NCI-H2029 (cell line): ENCODE measurements at regions not wholly inside any gene's neighbourhood (a gene's known extent, or its start where the extent isn't known, plus 50 kb on each side); places are given as distances from the start of the nearest gene placed in this dataset.
"Not testable (repeated sequence)": the region's sequence is repeated elsewhere in the genome, so short reads cannot be mapped to it uniquely, and the experiment has no call there.

Source experiments
- DNase-seq: peaks from one replicate; lab custom pipeline; 2025; lab: John Stamatoyannopoulos, UW

DNA sequence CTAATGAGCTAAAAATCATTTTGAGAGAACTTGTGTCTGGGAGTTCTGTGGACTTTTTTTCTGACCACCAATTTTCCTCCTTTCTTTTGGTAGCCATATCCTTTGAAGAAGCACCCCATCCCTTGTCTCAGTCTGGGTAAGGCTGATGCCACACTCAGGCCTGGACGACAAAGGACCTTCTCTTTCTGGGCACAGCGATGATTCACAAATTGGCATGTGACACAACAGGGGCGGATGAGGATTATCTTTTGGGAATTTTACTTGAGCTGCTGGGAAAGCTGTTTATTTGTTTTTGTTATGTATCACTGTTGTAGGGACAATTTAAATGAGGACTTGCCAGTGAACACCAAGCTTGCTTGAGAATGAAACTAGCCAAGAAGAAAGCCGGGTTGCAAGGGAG, 233.4 kb upstream of the HAND2 start:
- no peak for DNase-seq

DNA sequence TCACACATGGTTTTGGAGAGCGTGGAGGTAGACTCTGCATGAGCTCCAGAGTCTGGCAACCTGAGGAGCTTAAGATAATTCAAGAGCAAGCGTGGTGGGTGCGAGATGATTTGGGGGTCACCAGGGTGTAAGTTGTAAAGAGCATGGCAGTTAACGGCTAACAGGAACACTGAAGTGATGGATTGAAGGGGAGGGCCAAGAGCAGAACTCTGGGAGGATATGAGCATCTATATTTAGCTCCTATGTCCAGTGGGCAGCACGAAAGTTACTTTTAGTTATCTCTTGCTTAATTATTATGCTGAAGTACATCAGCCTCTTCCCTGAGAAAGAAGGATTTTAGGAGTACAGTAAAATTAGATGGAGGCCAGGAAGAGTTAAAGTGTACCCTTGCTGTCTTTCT, 231.9 kb upstream of the HAND2 start:
- no peak for DNase-seq

DNA sequence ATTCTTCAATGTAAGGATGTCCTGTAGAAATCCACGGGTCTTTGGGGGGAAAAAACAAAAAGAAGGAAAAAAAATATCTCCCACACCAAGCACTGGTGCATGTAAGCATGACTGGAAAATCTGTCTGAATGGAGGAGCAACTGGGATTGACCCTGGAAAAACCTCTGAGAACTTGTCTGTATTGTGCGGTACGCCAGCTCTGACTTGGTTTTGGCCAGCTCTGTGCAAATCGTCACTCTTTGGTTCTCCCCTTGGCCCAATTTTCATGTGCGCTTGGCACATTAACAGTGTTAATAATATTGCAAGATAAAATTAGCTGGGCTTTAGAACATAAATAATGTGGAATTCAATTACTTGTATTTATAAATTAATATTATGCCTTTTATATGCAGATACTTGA, 231.2 kb upstream of the HAND2 start:
- DNase-seq = no peak

DNA sequence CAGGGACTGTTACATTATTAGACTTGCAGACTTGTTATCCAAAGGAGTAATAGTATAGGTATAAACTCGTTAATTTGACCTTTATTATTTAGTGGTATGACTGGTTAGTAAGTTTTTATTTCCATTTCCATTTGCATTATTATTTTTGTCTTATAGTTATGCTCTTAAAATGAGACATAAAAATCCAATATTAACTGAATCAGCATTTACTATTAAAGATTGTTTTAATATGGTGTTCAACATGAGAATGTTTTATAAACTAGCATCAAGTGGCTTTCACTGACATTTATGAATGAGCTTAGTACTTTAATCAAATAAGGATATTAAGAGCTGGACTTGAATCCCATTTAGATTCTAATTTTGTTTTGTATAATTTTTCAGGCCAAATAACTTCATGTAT, 228.1 kb upstream of the HAND2 start:
- DNase-seq = no peak

DNA sequence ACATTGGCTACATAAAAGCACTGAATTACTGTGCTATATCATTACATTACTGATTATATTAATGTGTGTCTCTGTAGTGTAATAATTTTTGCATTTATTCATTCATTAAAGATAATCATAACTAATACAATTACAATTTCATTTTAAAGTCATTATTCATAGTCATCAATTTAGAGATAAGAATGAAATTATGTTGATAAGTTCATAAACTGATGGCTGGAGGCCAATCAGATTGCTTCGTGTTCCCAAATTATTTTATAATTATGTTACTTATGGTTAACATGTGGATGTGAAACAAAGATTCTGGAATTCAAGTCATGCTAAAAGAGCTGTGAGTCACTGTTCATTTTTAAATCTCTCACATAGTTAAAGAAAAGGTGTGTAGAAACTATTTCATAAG, 223.4 kb upstream of the HAND2 start:
- DNase-seq = no peak

DNA sequence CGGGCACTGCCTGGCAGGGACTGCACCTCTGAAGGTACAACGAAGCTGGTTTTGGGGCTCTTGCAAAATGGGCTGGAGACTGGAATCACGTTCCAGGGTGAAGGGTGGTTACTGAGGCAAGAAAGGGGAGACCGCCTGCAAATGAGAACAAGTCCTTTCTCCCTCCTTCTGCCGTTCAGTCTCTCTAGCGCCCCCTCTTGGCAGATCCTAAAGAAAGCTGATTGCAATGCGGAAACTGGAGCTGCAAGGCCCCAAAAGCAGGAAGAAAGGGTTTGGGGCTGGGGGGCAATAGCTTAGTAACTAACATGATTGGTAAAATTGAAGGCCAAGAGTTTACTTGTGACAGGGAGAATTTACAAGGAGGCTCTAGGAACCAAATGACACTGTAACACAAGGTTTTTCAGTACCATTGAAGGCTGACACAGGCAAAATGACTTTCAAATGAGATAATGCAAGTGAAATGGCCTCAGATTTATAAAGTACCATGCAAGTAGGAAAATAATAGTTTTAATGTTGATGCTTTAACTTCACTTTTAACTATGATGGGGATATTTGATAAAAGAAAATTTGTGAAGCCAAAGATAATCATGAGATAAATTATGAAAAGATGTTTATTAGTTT, 222.7 kb upstream of the HAND2 start:
- DNase-seq = no peak

DNA sequence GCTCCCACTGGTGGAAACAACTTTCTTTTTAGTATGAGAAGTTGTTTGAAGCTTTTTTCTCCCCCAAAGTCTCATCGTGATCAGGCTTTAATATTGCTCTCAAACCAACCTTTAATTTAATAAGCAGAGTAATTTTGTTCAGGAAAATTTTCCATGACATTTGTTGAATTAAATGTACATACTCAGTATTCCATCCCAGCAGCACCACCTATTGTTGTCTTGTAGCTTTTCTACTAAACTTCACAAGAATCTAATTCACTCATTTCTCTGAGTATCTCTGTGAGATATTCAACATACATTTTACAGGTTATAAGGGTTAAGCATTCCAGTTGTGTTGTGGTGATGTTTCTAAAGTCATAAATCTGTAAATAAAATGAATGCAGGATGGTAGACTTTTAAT, 218.3 kb upstream of the HAND2 start:
- DNase-seq = no peak

DNA sequence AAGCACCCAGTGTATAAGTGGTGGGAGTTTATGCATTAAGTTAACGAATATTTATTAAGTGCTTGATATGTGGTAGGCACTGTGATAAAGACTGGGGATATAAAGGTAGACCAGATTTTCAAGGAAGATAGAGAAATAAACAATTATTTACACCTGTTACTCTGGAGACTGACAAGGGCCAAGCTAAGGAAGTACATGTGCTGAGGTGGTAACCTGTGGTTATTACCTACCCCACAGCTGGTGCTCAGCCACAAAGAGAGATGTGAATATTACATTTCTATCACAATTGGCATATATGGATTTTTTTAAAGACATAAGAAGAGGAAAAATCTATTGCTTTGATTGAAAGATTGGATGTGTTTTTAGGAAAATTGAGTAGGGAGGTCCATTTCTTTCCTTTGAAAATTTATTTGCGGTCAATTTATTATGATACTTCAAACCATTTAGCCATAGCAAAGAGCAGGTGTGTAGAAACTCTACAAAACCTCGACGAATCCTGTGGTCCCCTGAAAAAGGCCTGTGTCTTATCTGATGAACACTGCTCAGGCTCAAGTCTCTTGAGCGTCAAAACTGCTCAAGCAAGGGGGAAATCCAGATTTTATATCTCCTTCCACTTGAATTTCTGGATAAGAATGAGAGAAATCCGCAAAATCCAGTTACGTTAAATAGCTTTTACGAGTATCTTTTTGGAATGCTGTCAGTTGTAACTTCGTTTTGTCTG, 217.7 kb upstream of the HAND2 start:
- no peak for DNase-seq

DNA sequence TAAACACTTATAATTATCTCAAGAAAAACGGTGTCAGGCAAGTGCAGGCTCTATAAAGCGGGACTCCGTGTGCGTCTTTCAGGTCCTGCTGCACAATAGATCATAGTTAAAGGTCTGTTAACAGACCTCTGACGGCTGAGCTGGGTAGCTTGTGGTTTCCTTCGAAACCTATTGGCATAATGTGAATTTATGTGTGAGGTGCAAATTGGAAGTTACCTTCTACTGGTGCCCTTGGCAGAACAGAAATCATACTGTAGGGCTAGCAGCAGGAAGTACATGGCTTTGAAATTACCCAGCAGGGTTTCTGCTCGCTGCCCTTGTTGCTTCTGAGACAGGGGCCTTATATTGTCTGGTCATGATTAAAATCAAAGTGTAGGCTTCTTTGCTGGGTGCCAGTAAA, 216.4 kb upstream of the HAND2 start:
- no peak for DNase-seq

DNA sequence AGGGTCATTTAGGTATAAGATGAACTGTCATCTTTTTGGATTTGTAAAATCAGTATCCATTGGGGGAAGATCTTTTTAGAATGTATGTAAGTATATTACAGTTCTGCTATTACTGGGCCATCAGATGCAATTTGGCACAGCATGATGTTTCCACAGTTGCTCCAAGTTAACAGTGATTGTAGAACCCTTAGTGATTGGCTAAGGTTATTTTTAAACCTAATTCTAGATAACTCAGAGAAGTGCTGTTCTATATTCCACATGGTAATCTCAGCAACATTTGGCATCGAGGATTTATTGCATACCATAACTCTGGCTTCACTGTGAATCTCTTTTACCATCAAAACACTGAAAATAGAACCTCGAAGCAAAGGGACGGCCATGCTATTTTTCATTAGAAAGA, 215.7 kb upstream of the HAND2 start:
- DNase-seq = no peak

DNA sequence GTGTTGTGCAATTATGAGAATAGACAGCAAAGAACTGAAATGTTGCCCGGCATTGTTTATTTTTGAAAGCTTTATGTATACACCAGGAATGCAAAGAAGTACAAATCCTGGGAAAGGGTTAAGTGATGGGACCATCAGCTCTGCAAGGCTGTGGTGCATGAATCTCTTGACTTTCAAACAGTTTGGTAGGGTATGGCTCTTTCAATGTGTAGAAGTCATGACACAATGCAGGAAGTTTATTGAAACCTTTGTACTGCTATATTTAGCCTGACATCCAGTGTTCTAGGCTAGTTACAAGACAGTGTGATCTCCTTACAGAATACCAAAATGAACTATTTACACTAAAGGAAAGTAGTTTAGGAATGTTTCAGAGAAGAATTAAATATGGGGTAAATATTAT, 206.8 kb upstream of the HAND2 start:
- DNase-seq = no peak

DNA sequence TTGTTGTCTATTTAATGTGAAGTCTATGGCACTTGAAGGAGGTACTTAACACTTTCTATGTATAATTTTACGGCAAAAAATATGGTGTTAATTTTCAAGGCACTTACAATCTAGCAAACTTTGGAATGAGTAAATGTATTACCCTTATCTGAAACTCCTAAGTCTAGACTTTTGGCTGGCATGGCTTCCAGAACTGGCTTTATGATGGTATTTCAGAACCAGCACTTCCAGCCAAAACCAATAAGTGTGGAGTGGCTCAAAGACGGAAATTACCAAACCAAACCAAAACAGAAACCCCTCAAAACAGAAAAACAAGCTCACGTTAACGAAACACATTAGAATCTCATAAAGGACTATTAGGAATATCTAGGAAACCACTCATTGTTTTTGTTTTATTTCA, 205.6 kb upstream of the HAND2 start:
- DNase-seq = no peak

DNA sequence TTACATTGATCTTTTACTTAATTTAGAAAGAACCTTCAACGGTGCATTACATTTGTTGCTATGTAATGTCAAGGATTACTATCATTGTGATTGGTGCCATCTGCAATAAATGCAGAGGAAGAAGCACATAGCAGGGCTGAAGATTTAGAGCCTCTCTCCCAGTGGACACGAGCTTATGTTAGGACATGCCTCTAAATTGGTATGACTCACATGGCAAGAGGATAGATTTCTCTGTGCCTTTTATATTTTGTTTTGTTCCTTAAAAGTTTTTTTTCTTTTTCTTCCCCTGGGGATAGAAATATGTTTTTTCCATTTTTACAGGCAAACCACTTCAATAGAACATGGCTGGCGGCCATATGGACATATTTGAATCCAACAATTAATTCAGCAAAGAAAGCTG, 205.0 kb upstream of the HAND2 start:
- no peak for DNase-seq

DNA sequence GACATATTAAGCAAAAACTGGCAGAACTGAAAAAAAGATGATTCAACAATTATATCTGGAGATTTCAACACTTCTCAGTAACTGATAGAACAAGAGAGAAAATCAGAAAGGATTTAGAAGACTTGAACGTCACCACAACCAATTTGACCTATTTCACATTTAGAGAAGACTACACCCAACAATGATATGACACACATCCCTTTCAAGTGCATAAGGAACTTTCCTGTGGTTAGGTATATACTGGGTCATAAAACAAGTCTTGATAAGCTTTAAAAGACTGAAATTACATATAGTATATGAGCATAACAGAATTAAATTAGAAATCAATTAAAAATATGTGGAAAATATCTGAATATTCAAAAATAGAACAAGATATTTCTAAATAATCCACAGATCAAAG, 201.2 kb upstream of the HAND2 start:
- DNase-seq = no peak

DNA sequence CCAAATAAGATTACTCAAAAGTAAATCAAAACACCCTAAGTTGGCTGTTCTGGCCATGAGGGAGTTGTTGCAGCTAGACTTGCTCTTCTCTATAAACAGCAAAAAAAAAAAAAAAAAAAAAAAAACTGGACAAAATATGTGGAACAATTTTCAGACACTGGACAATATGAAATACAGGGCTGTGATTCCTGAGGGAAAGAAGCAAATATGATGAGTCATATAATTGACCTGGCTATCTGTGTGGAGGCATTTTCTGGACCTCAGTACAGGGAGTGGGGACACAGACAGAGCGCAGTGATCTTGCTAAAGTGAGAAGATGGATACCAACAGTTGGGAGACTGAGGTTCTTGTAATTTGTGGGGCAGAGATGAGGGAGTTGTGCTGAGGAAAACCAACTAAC, 192.0 kb upstream of the HAND2 start:
- DNase-seq = no peak

DNA sequence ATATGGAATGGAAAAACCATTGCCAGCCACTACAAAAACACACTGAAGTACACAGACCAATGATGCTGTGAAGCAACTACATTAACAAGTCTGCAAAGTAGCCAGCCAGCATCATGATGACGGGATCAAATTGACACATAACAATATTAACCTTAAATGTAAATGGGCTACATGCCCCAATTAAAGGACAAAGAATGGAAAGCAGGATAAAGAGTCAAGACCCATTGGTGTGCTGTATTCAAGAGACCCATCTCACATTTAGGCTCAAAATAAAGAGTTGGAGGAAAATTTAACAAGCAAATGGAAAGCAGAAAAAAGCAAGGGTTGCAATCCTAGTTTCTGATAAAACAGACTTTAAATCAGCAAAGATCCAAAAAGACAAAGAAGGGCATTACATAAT, 188.5 kb upstream of the HAND2 start:
- not testable (repeated sequence) for DNase-seq

DNA sequence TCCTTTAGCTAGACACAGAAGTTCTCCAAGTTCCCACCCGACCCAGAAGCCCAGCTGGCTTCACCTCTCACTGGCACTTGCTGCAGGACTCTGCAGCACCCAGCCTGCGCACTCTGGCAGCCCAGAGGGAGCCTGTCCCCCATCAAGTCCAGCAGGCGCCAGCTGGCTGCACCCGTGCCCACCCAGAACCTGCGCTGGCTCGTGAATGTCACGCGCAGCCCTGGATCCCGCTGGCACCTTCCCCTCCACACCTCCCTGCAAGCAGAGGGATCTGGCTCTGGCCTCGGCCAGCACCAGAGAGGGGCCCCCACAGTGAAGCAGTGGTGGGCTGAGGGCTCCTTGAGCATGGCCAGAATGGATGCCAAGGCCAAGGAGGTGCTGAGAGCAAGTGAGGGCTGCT, 187.6 kb upstream of the HAND2 start:
- no peak for DNase-seq

DNA sequence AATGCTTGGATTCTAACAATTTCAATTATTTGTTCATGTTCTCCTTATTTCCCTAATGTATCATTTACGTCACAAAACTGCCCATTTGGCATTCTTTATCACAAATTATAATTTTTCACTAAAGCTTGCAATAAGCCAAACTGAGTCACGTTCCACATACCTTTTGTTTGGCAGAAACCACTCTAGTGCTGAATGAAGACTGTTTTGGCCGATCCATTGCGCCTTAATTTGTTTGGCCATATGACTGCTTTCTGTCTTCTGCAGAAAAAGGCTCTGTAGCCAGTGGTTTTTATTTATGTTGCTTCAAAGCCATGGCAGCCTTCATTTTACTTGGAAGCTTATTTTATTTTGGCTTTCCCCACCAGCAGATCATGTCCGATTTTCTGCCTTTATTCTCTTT, 184.4 kb upstream of the HAND2 start:
- no peak for DNase-seq

DNA sequence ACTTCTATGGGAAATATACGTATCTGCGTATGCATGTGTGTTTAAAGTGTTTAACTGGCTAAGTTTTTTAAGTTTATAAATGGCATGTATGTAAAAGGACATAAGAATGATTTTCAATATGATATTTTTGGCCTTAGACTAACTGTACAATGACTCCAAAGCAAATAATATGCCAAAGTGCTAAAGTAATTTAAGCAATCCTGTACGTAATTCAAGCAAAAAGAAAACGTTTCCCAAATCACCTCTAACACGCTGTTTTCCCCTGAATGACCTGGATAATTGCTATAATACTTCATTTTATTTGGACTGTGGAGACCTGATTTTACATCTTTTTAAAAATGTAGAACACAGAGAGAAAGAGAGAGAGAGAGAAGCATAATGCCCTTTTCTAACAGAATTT, 183.0 kb upstream of the HAND2 start:
- DNase-seq = no peak

DNA sequence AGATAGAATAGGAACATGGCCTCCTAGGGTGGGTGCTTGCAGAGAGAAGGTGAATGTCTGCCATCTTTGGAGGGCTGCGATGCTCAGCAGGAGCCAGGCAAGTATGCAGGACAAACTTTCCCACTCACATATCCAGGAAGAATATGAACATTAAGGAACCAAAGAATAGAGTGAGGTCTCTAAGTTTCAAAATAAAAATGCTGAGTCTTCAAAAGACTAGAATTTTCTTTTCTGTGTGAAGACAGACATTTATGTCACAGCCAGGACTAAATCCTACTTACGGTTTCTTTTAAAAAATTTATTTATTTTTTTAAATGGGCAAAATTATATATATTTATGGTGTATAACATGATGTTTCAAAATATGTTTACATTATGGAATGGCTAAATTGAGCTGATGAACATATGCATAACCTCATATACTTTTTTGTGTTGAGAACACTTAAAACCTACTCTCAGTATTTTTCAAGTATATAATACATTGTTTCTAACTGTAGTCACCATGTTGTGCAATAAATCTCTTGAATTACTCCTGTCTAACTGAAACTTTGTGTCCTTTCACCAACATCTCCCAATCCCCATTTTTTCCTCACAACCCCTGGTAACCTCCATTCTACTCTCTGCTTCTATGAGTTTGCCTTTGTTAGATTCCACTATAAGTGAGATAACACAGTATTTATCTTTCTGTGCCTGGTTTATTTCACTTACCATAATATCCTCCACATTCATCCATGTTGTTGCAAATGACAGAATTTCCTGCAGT, 177.8 kb upstream of the HAND2 start:
- no peak for DNase-seq

DNA sequence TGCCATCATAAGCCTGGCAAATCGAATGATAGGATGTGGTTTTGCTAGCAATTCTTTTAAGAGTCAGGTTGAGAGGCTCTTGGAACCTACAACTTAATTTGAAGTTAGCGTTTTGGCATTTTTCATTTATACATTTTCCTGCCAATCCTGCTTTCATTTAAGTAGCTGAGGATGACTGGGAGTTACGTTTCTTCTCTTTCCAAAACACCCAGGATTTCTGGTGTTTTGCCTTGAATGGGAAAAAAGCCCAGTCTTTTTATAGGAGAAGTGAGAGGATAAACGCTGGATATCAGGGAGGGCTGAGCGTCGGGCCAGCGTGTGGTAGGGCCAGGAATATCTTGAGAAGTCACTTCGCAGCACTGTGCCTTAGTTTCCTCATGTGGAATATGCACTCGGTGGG, 174.2 kb upstream of the HAND2 start:
- DNase-seq = no peak

DNA sequence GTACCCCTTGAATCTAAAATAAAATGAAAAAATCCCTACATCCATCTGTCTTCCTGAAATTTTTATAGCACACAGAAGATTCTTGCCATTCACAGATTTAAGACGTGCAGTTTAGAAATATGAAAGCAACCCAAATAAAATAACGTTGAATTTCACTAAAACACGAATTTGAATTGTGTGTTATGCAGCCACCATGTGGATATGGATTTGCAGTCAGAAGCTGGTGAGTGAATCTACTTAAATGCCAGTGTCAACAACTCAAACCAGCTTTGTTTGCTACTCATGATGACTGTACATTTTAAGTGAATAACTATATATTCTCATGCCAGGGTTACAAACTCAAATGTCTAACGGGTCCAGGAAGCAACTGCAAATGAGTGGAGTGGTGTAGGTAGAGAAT, 173.0 kb upstream of the HAND2 start:
- DNase-seq = no peak

DNA sequence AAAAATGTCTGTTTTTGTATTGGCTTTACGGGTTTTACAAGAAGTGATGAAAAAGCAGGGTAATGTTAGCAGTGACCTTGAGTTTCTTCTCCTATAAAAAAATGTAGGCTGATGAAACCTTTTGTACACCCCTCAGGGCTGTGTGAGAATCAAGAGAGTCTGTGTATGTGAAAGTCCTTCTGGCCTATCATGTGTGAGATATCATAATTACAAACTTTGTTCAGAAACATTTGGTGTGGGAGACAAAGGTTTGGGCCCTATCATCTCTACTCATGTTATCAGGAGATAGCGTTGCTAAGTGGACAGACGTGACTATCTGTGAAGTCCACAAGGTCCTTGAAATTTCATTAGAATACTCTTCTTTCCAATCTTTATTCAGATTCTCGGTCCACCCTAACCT, 170.6 kb upstream of the HAND2 start:
- no peak for DNase-seq
